HEK293T (cell line): ENCODE measurements at regions not wholly inside any gene's neighbourhood (a gene's known extent, or its start where the extent isn't known, plus 50 kb on each side); places are given as distances from the start of the nearest gene placed in this dataset.

Experiments used
- CTCF ChIA-PET: fragments of 350-600 bp; formaldehyde crosslinking; extraction: SDS; loops from one replicate; lab custom pipeline; 2021; ENCODE audit warnings: antibody characterized with exemption, inconsistent platforms; lab: Yijun Ruan, JAX
- POLR2A ChIA-PET: fragments of 350-600 bp; formaldehyde crosslinking; extraction: SDS; loops from one replicate; lab custom pipeline; 2020; ENCODE audit warnings: antibody characterized with exemption, inconsistent platforms; lab: Yijun Ruan, JAX
- DNase-seq: peaks from one replicate; pipeline ENCODE4 v3.0.0; 2012; ENCODE audit warnings: mixed read lengths; ENCODE audit errors: extremely low spot score
- ARNT ChIP-seq: fragments of 450-650 bp; IDR thresholded peaks from 2 replicates; pipeline ENCODE4 v1.6.1; 2017; ENCODE audit warnings: mild to moderate bottlenecking
- BHLHE40 ChIP-seq: fragments of 450-650 bp; IDR thresholded peaks from 2 replicates; pipeline ENCODE4 v1.6.1; 2016; ENCODE audit warnings: mild to moderate bottlenecking, moderate library complexity, borderline replicate concordance
- CTBP1 ChIP-seq: fragments of 450-650 bp; IDR thresholded peaks from 2 replicates; pipeline ENCODE4 v1.6.1; 2016; ENCODE audit warnings: borderline replicate concordance
- ELF4 ChIP-seq: fragments of 450-650 bp; IDR thresholded peaks from 2 replicates; pipeline ENCODE4 v1.6.1; 2017; ENCODE audit warnings: antibody characterized with exemption
- FOXA1 ChIP-seq: fragments of 450-650 bp; IDR thresholded peaks from 2 replicates; pipeline ENCODE4 v1.6.1; 2016; ENCODE audit warnings: mild to moderate bottlenecking
- FOXK2 ChIP-seq: fragments of 450-650 bp; IDR thresholded peaks from 2 replicates; pipeline ENCODE4 v1.6.1; 2016; ENCODE audit warnings: mild to moderate bottlenecking
- FOXM1 ChIP-seq: fragments of 450-650 bp; IDR thresholded peaks from 2 replicates; pipeline ENCODE4 v1.6.1; 2017; ENCODE audit warnings: mild to moderate bottlenecking, borderline replicate concordance
- HDGF ChIP-seq: fragments of 450-650 bp; IDR thresholded peaks from 2 replicates; pipeline ENCODE4 v1.6.1; 2017; ENCODE audit warnings: antibody characterized with exemption, borderline replicate concordance
- L3MBTL2 ChIP-seq: fragments of 450-650 bp; conservative IDR thresholded peaks from 2 replicates; pipeline ENCODE4 v1.6.1; 2016; ENCODE audit warnings: mild to moderate bottlenecking
- LEF1 ChIP-seq: fragments of 450-650 bp; IDR thresholded peaks from 2 replicates; pipeline ENCODE4 v1.6.1; 2017; ENCODE audit warnings: mild to moderate bottlenecking, borderline replicate concordance
- NFRKB ChIP-seq: fragments of 450-650 bp; IDR thresholded peaks from 2 replicates; pipeline ENCODE4 v1.6.1; 2016; ENCODE audit warnings: mild to moderate bottlenecking, moderate library complexity
- PKNOX1 ChIP-seq: fragments of 450-650 bp; IDR thresholded peaks from 2 replicates; pipeline ENCODE4 v1.6.1; 2016
- SP1 ChIP-seq: fragments of 450-650 bp; IDR thresholded peaks from 2 replicates; pipeline ENCODE4 v1.6.1; 2017
- SUZ12 ChIP-seq: fragments of 450-650 bp; IDR thresholded peaks from 2 replicates; pipeline ENCODE4 v1.6.1; 2016; ENCODE audit warnings: mild to moderate bottlenecking
- TARDBP ChIP-seq: fragments of 450-650 bp; IDR thresholded peaks from 2 replicates; pipeline ENCODE4 v1.6.1; 2016
- ZNF384 ChIP-seq: fragments of 450-650 bp; IDR thresholded peaks from 2 replicates; pipeline ENCODE4 v1.6.1; 2016

- CTCF ChIA-PET = no interaction called here
- no peak for DNase-seq
- no peak for TF ChIP-seq FOXM1
- no peak for TF ChIP-seq NFRKB
- no peak for TF ChIP-seq FOXA1
- TF ChIP-seq HDGF = no peak
- no peak for TF ChIP-seq BHLHE40
- no peak for TF ChIP-seq TARDBP
- TF ChIP-seq SP1 = no peak
- TF ChIP-seq SUZ12 = no peak
- TF ChIP-seq LEF1 = no peak
- TF ChIP-seq CTBP1 = no peak
- TF ChIP-seq PKNOX1 = no peak
- POLR2A ChIA-PET = no interaction called here
These were observed 103.3 kb downstream of the GPAM start for GRCh38 chr10:112080231-112080630.

- no peak for DNase-seq
- POLR2A ChIA-PET = no interaction called here
- CTCF ChIA-PET = no interaction called here
- TF ChIP-seq PKNOX1 (no peak), HDGF (no peak), LEF1 (no peak), FOXA1 (no peak), CTBP1 (no peak), ELF4 (no peak), FOXM1 (no peak)
These were observed 101.4 kb downstream of the GPAM start for GRCh38 chr10:112082120-112082519.

- POLR2A ChIA-PET = no interaction called here
- TF ChIP-seq BHLHE40 (no peak), ELF4 (no peak), ARNT (no peak), HDGF (no peak), SUZ12 (no peak), NFRKB (no peak), FOXA1 (no peak), PKNOX1 (no peak), FOXK2 (no peak)
- CTCF ChIA-PET = no interaction called here
- no peak for DNase-seq
These were observed 100.1 kb downstream of the GPAM start for GRCh38 chr10:112083472-112083871.

GRCh38 chr10:112087953-112088456 lies 95.6 kb downstream of the GPAM start:
- DNase-seq = no peak
- ChIA-PET CTCF (no interaction called here), POLR2A (no interaction called here)
- no peak for TF ChIP-seq SUZ12
- TF ChIP-seq NFRKB = no peak
- no peak for TF ChIP-seq ARNT
- no peak for TF ChIP-seq PKNOX1
- no peak for TF ChIP-seq LEF1
- TF ChIP-seq FOXA1 = no peak
- TF ChIP-seq TARDBP = no peak

GRCh38 chr10:112091703-112092102 lies 91.9 kb downstream of the GPAM start:
- CTCF ChIA-PET = no interaction called here
- TF ChIP-seq NFRKB = no peak
- no peak for TF ChIP-seq L3MBTL2
- no peak for TF ChIP-seq HDGF
- no peak for TF ChIP-seq ELF4
- TF ChIP-seq SUZ12 = no peak
- TF ChIP-seq ARNT = no peak
- TF ChIP-seq PKNOX1 = no peak
- TF ChIP-seq TARDBP = no peak
- no peak for TF ChIP-seq BHLHE40
- POLR2A ChIA-PET = no interaction called here
- no peak for DNase-seq

- CTCF ChIA-PET = no interaction called here
- TF ChIP-seq ARNT = no peak
- TF ChIP-seq BHLHE40 = no peak
- TF ChIP-seq SUZ12 = no peak
- TF ChIP-seq ZNF384 = no peak
- TF ChIP-seq FOXK2 = no peak
- TF ChIP-seq PKNOX1 = no peak
- no peak for TF ChIP-seq TARDBP
- no peak for TF ChIP-seq SP1
- no peak for DNase-seq
- POLR2A ChIA-PET = no interaction called here
These were observed 91.0 kb downstream of the GPAM start for GRCh38 chr10:112092519-112092918.
